Transverse colon (tissue), 4 donors: ENCODE measurements at regions not wholly inside any gene's neighbourhood (a gene's known extent, or its start where the extent isn't known, plus 50 kb on each side); places are given as distances from the start of the nearest gene placed in this dataset.

Experiments
- CTCF ChIP-seq, 5 experiments: fragments of 200-600 bp in 3 of 5; fragments of 450-650 bp in 2 of 5; sonication (generic) in 3 of 5; IDR thresholded peaks; 1 replicate in 2 of 5; 2 replicates in 3 of 5; pipeline ENCODE4 v1.5.1; 2016 to 2017; ENCODE audit warnings: antibody characterized with exemption in 5 of 5, inconsistent platforms in 3 of 5, mild to moderate bottlenecking in 2 of 5, moderate library complexity in 1 of 5
- POLR2AphosphoS5 ChIP-seq, 3 donors: sonication (generic); formaldehyde crosslinking; IDR thresholded peaks; one replicate each; pipeline ENCODE4 v1.6.1; 2016; ENCODE audit warnings: antibody characterized with exemption in 3 of 3

- TF ChIP-seq POLR2AphosphoS5 (IDR thresholded peaks at IDR 0.05) (no peak), CTCF (IDR thresholded peaks at IDR 0.05) (no peak)
Measured at GRCh38 chr22:25451480-25452114, 112.9 kb upstream of the GRK3 start.
